Cardiac fibroblast (primary cell): ENCODE measurements at regions not wholly inside any gene's neighbourhood (a gene's known extent, or its start where the extent isn't known, plus 50 kb on each side); places are given as distances from the start of the nearest gene placed in this dataset.

Experiments
- DNase-seq, 2 donors: peaks; one replicate each; pipeline versions ENCODE4 v3.0.0 to v3.0.0-alpha.2; 2010; ENCODE audit warnings: low read depth in 2 of 2
- H3K4me3 ChIP-seq, 2 donors: replicated peaks in 1 of 2; 1 replicate in 1 of 2; 2 replicates in 1 of 2; pipeline ENCODE4 v1.5.1; 2011; ENCODE audit warnings: low read depth in 2 of 2, low read length in 2 of 2, mild to moderate bottlenecking in 2 of 2, moderate library complexity in 1 of 2
- TF ChIP-seq, protein P1 (sequence below): IDR thresholded peaks from one replicate; pipeline ENCODE4 v1.5.1; 2011; ENCODE audit warnings: low read depth, mild to moderate bottlenecking, low read length, inconsistent platforms

DNA sequence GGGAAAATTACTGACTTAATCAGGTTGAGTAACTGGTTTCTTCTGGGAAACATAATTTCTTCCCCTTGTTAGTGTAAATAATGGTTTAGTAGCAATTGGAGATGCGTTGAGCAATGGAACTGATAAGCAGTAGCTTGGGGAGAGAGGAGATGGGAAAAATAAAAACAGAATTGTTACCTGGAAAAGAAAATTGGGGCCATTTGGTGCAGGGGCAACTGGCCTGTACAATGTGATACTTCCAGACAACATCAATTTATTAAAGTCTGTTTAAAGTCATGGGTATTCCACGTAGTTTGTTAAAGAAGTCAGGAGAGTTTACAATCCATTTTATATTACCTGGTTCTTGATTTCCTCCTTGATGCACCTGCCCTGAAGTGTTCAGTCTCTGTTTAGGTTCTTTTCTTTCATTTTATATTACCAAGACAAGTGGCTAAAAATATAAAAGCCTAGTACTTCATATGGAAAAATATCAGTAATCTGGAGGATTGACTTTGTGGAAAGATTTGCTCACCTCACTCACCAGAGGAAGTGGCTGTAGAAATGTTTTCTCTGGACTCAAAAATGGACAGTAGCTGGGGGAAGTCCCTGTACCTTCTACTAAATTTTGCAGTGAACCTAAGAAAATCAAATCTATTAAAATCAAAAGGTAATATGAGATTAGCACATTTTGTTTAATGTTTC lies 161.0 kb downstream of the DDX1 start:
- no peak overlapping the region for H3K4me3 ChIP-seq
- no peak for DNase-seq
- TF ChIP-seq, protein P1, sequence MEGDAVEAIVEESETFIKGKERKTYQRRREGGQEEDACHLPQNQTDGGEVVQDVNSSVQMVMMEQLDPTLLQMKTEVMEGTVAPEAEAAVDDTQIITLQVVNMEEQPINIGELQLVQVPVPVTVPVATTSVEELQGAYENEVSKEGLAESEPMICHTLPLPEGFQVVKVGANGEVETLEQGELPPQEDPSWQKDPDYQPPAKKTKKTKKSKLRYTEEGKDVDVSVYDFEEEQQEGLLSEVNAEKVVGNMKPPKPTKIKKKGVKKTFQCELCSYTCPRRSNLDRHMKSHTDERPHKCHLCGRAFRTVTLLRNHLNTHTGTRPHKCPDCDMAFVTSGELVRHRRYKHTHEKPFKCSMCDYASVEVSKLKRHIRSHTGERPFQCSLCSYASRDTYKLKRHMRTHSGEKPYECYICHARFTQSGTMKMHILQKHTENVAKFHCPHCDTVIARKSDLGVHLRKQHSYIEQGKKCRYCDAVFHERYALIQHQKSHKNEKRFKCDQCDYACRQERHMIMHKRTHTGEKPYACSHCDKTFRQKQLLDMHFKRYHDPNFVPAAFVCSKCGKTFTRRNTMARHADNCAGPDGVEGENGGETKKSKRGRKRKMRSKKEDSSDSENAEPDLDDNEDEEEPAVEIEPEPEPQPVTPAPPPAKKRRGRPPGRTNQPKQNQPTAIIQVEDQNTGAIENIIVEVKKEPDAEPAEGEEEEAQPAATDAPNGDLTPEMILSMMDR: no peak

DNA sequence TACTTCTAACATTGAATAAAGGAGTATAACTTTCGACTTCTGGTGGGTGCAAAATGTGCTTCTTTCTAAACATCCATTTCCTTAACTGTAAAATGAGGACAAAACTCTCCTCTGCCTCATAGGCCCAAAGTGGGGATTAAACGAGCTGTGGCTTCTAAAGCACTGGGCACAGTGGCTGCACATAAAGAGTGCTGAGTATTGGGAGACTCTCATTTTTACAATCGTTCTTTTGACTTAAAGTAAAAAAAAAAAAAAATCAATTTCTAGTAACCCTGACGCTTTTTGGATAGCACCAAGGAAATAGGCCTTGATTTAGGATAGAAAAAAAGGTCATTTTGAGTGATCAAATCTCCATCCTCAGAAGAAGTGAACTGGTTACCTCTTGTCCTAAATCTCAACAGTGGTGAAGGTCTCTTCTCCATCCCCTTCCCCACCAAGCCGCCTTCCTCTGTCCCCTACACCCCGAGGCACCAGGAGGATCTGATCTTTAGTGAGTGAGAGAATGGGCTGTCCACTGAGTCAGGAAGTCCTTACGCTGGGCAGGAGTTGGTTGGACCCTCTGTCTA lies 161.6 kb downstream of the DDX1 start:
- TF ChIP-seq, protein P1: no peak

DNA sequence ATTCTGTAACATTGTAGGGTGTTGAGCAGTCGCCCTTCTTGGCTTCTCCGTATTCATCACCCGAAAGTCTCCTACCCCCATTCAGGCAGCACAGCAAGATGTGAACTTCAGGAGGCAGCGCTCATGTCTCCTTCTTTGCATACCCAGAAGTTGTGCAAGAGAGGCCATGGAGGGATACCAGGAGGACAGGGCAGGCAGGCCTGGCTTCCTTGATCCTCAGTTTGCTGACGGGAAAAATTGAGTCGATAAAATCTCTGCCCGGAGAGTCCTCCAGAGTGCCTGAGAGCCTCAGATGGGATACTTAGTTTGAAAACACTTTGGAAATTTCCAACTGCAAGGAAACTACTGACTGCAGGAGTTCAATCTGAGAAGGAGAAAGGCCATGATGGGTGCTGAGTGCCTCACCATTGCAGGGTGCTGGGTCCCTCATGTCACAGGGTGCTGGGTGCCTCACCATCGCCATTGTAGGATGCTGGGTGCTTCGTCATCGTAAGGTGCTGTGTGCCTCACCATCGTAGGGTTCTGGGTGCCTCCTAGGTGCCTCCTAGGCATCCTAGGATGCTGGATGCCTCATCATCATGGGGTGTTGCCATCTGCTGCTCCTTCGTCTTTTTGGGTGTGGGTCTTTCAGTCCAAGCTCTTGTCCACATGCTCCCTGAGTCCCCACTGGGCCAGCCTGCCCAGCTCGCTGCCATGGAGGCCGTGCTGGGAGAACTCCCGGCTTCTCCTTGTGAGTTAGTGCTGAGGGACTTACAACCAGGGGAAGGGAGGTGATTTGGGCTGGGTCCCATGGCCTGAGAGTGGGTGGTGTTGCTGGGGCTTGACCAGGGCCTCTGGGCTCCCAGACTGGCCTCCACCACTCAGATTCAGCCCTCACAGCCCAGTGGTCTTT lies 162.4 kb downstream of the DDX1 start:
- no peak for DNase-seq
- TF ChIP-seq, protein P1: no peak
- H3K4me3 ChIP-seq: no peak overlapping the region

More for the DNA sequence above, 161.6 kb downstream of the DDX1 start:
- no peak for DNase-seq
- no peak overlapping the region for H3K4me3 ChIP-seq

DNA sequence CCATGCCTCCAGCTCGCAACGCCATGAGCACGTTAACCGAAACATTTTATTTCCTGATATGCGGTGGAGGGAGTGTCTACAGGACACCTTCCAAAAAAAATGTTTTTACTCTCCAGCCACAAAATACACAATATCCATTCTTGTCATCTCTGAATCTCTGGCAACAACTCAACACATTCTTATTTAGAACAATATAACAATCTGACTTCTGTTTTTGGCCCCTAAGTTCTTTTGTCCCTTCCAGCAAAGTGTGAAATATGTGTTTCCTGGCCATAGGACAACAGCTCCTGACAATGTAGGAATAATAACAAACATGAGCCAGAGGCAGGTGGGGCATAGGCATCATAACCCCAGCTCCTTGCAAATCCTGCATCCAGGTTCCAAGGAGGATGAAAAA lies 163.0 kb downstream of the DDX1 start:
- DNase-seq: no peak
- TF ChIP-seq, protein P1: no peak
- no peak overlapping the region for H3K4me3 ChIP-seq

DNA sequence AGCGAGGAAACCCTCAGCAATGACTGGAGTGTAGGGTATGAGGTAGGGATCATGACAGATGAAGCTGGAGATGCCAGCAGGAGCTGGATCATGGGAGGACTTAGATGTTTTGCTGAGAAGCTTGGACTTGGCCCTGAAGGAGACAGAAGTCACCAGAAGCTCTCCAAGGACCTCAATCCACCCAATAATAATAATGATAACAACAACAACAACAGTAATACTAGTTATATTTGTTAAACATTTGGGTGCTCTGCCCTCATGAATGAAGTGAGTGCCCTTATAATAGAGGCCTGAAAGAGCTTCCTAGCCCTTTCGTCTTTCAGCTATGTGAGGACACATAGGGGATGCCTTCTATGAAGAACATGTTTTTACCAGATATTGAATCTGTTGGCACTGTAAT lies 163.9 kb downstream of the DDX1 start:
- no peak for DNase-seq
- no peak overlapping the region for H3K4me3 ChIP-seq
- TF ChIP-seq, protein P1: no peak

DNA sequence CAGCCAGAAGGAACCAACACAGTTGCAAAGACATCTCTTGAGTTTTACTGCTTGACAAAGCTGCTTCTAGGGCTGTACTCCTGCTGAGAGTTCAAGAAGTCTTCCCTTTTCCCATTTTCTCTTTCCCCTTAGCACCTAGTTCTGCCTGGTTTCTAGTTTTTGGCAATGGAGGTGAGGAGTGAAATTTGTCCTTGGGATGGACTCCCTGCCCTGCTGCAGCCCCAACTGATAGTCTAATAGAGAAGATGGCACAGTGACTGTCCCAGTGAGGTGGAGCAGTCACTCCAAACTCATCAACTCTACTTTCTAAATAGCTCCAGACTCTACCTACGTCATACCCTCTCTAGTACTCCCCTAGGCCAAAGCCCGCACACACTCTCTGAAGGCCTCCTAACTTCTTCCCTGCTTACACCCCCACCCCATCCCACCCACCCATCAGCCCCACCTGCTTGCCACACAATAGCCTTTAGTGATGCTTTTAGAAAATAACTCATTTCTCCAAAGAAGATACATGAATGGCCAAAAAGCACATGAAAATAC lies 164.4 kb downstream of the DDX1 start:
- H3K4me3 ChIP-seq: no peak overlapping the region
- TF ChIP-seq, protein P1: no peak
- no peak for DNase-seq
